NCI-H345 (cell line): ENCODE measurements at regions not wholly inside any gene's neighbourhood (a gene's known extent, or its start where the extent isn't known, plus 50 kb on each side); places are given as distances from the start of the nearest gene placed in this dataset.
"Not testable (repeated sequence)": the region's sequence is repeated elsewhere in the genome, so short reads cannot be mapped to it uniquely, and the experiment has no call there.

Source experiments
- DNase-seq: peaks from one replicate; lab custom pipeline; 2025; lab: John Stamatoyannopoulos, UW

DNA sequence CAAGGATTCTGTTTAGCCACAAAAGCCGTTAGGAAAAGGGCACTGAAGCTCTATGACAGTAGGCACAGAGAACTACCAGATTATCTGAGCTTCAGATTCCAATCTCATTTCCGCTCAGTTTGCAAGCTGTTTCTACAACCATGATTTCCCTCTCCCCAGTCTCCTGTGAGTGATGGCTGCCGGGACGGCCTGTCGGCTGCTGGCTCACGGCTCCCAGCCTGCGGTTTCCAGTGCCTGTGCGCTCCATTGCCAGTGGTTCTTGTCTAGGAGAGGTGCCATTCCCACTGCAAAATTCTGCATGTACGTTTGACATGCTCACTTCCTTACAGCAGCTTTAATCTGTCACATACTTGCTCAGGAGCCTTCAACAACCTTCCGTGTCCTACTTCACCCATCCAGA, 429.1 kb upstream of the FRG1 start:
- DNase-seq = no peak

DNA sequence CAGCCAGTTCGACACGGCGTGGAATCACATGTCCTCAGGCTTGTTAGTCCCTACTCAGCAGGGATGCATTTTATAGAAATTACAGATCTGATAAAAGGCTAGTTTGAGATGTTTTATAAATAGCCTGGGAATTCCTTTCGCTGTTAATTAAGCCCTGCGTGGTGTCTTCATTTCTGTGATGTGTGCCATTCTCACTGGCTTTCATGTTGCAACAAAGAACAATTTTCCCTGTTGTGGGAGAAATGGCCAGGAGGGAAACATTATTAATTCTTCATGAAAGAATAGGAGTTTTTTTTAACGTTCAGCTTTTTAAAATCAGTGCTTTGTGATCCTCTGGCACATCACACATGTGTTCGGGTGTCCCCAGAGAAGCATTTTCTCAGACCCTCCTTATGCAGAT, 427.3 kb upstream of the FRG1 start:
- no peak for DNase-seq

DNA sequence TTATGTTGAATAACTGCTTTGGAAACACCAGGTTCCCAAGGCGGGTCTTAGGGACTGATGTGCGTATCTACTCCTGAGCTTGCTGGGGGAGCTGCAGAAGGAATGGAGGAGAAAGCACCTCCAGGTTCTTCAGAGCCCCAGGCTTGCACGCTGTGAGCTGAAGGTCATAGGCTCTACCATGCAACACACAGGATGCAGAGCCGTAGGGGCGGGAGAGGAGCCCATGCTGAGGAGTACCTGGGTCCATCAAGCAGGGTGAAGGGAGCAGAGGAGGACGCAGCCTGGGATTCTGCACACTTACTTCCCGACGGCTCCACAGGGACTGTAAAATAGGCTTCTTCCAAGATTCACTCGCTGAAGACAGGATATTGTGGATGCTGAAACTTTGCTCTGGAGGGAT, 426.5 kb upstream of the FRG1 start:
- no peak for DNase-seq

DNA sequence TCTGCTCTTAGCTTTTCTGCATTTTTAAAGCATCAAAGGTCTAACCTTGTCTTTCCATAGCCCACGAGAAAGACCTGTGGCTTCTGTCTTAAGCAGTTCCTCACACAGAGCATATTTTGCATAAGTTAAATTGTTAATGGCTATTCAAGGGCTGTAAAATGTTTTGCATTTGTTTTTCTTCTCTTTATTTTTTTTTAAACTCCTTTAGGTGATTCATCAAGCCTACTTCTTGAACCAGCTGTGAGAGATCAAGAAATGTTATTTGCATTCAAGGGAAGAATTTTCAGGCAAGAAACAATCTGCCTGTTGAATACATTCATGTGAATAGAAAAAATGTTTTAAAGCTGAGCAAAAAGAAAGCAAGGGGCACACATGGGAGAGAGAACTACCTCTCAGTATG, 423.8 kb upstream of the FRG1 start:
- no peak for DNase-seq

DNA sequence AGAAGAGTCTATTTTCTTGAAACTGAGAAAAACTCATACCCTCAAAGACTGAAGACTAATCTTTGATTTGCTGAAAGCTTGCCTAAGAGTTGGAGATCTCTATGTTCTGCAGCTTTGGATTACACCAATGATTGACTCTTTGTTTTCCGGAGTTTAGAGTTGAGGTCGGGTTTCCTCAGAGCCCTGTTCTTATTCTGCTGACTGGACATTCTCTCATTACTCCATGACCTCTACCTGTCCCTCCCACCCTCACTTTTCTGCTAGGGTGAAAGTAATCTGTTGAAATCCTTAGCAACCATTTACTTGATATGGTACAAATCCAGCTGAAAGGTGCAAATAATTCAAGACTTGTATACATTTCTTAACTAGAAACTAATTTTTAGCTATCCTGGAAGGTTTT, 421.5 kb upstream of the FRG1 start:
- DNase-seq = no peak

DNA sequence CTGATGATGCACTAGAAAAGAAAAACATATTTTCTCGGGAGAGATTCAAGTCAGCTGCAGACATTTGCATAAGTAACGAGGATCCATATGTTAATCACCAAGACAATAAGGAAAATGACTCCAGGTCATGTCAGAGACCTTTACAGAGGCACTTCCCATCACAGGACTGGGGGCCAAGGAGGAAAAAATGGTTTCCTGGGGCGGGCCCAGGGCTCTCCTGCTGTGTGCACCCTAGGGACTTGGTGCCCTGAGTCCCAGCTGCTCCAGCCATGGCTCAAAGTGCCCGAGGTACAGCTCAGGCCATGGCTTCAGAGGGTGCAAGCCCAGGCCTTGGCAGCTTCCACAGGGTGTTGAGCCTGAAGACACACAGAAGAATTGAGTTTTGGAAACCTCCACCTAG, 415.4 kb upstream of the FRG1 start:
- no peak for DNase-seq

DNA sequence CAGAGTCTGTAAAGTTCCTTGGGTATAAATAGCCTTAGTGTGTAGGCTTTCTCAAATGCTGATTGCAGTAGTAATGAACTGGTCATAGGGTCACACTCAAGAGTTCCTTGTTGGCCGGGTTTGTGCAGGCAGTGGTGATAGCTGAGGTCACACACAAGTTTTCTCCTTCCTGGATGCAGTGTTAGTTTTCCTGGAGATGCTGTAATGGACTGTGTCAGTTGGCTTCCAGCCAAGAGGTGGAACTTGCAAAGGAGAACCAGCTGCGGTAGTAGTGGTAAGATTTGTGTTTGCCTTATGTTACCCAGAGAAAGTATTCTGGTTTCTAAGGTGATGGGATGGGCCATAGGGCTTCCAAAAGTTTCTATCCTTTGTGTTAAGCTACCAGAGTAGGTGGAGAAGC, 409.8 kb upstream of the FRG1 start:
- no peak for DNase-seq

DNA sequence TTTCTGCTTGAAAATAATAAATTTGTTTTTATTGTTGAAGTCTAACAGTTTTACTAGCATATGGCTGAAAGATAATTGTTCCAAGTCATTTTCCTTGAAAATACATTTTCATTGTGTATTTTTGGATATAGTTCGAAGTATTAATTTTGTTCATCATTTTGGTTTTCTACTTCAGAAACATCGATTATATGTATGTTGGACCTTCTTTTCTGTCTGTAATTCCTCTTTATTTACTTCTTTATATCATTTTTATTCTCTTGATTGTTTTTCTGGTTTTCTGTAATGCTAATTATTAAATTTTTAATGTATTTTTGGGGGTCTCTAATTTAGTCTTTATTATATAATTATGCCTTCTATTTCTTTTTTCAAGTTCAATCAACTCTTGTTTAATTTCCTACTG, 407.1 kb upstream of the FRG1 start:
- no peak for DNase-seq

DNA sequence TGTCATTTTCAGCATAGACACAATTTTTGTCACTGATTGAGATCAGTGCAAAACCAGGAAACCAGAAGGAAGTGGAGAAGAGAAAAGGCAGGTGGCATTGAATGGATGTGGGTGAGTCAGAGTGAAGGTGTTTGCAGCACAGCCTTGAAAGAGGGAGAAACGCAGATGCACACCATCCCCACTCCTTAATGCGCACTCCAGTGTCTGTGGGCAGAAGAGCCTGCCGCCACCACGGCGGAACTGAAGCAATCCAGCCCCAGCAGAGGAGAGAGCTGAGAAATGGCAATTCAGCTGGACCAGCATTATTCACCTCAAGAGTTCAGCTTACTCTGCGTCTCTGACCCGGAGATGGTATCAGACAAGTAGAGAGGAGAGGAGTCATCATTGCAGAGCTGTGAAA, 393.1 kb upstream of the FRG1 start:
- no peak for DNase-seq

DNA sequence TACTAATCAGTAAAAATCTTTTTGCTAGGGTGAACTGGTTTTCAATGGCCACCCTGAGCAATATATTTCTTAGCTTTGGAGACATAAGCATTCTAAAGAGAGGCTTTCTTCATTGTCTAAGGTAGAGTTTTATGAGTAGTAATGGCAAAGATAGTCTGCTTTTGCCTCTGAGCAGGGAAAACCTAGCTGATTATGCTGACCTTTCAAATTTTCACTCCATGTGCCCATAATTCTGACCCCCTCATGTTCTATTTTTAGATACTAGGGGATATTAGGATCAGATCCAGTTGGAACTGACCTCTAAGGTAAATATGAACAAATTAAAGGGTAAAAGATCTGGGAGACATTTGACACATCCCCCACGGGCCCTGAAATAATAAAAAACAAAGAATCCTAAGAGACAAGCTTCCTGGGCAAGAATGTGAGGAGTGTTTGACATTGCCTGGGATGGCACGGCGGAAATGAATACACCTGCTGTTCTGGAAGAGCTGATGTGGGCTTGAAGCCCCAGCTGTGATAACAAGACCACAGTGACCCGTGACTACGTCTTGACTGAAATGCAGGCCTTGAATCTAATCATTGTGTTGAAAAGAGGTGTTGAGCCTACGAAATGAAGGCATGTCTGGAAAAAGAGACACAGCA, 392.1 kb upstream of the FRG1 start:
- no peak for DNase-seq

DNA sequence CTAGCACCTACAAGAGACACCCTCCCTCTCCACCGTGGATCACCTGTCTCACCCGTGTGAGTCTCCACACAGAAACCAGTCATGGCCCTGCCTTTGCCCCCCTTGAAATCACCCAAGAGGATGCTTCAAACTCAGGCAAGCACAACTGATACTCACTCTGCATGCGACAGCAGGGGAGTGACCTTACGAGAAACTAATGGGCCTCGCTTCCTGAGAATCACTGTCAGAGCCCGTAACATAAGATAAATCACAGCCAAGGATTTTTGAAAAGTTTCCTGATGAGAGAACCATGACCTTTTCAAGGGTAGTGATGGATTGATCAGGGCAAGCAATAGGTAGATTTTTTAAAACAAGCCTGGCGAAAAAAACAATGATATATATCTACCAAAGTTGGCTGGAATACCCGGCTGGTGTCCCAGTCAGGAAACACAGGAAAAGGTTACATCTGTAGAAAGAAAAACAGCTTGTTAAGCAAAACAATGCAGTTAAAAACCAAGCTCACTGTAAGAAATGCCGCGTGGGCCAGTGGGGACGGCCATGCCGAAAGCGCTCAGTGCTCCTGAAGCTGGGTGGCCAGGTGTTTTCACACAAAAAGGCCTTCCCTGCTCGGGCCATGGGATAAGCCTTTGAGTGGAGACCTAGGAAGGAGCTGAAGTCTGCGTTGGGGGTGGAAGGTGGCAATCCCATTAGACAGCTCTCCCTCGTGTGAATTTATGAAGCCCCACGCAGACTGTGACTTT, 388.6 kb upstream of the FRG1 start:
- not testable (repeated sequence) for DNase-seq

DNA sequence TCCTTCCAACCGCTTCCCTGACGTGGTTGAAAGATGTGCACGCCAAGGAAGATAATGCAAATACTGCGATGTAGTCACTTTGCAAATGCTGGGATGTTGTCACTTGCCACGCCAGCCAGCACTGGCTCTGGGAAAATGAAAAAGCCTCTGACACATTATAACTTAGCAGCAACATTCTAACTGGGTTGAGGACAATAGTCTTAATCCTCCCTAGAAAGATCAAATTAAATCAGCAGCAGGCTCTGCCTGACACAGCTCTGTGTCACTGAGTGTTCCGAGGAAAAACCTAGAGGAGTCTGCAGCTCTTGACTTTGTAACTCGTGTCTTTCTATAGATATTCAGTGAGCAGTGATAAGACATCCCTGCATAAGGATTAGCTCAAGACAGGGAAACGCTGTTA, 380.1 kb upstream of the FRG1 start:
- not testable (repeated sequence) for DNase-seq

DNA sequence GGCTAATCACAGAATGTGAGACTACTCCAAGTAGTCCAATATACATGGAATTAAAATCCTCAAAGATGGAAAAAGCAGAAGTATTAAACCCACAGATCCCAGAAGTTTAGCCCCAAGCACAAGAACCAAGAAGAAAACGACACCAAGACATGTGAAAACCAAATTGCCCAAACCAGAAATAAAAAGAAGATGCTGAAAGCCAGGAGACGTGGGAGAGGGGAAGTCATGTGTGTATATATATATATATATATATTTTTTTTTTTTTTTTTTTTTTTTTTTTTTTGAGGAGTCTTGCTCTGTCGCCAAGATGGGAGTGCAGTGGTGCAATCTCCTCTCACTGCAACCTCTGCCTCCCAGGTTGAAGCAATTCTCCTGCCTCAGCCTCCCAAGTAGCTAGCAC, 376.9 kb upstream of the FRG1 start:
- DNase-seq = not testable (repeated sequence)

DNA sequence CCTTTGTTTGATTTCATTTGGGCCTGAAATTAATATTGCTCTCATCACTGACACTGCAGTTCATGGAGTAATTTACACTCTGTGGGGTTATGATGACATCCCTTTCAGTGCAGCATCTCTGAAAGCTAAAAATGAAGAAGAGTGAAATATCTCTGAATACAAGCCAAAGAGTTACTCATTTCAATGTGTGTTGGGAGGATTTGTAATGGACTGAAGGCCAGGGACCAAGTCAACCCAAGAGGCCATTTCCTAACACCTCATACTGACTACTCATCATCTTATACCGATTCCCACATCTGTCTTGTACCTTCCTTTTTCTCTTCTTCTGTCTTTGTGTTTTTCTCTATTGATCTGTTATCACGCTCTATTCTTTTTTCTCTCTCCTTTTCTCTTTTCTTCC, 374.4 kb upstream of the FRG1 start:
- not testable (repeated sequence) for DNase-seq

DNA sequence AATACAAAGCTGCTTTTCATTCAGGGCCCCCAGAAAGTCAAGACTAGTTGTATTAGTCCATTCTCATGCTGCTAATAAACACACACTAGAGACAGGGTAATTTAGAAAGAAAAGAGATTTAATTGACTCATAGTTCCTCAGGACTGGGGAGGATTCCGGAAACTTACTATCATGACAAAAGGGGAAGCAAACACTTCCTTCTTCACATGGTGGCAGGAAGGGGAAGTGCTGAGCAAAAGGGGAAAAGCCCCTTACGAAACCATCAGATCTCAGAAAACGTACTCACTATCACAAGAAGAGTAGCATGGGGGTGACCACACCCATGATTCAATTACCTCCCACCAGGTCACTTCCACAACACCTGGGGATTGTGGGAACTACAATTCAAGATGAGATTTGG, 373.8 kb upstream of the FRG1 start:
- not testable (repeated sequence) for DNase-seq

DNA sequence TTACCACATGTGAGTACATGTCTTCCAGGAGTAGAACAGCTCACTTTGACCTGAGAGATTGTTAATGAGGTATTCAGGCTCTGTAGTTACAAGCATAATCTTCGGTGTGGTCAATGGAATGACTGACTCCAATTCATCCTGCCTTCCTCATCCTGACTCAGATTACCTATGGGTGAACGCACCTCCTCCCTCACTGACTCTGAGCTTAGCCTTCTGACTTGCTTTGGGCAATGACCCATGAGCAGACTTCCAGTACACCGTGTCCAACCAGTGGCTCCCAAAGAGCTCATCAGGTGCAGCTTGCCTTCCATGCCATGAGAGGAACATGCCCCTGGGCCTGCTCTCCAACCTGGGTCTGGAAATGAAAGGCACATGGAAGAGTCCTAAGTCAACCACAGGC, 361.0 kb upstream of the FRG1 start:
- not testable (repeated sequence) for DNase-seq

DNA sequence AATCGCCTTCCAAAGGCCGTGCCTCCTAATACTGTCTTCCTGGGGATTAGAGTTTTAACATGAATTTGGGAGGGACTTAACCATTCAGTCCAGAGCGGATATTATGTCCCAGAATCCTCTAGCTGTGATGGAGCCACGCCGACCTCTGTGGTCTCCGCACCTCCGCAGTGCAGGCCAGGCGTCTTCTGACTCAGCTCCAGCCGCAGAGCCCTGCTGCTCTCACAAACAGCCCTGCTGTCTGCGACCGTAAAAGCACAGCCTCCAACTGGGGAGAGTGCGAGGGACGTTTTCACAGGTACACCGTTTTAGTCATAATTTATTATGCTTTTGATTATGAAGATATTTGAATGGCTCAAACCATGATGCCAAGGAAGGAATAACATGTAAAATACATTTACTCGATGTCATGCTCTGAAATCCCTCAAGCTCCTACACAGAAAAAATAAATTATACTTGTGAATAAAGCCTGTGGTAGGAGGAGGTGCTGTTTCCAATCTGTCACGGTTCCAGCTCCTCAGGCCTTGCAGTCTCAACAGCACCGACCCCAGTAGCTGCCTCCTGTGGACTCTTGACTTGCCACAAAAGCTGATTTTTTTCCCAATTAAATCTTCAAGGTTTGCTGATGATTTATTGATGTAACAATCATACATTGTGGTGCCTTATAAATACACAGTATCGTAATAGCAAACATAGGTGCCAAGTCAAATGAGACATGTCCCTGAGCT, 353.6 kb upstream of the FRG1 start:
- not testable (repeated sequence) for DNase-seq

DNA sequence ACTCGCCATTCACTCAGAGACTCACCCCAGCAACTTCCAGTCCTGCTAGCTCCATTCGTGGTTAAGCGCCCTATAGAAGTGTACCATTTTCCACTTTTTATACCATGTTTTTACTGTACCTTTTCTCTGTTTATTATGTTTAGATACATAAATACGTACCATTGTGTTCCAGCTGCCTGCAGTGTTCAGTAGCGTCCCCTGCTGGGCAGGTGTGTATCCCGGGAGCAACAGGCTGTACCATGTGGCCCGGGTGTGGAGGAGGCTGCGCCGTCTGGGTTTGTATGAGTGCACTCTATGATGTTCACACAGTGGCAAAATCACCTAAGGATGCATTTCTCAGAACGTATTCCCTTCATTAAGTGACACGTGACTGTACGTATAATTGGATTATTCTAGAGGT, 351.5 kb upstream of the FRG1 start:
- DNase-seq = not testable (repeated sequence)

DNA sequence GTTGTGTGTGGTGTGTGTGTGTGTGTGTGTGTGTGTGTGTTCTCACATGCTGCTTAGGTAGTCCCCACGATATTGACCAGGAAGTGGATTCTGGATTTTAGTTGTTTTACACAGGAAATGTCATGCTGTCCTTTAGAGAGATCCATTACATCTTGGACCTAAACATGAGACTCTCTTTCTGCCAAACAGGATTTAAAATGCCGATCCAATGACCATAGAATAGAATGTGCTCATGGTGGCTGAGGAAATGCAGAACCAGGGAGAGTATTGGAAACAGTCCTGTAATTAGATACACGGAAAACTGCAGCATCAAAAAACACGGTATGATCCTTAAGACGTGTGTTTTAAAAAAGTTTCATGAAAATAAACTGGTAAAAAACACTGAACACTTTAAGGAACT, 347.8 kb upstream of the FRG1 start:
- no peak for DNase-seq

DNA sequence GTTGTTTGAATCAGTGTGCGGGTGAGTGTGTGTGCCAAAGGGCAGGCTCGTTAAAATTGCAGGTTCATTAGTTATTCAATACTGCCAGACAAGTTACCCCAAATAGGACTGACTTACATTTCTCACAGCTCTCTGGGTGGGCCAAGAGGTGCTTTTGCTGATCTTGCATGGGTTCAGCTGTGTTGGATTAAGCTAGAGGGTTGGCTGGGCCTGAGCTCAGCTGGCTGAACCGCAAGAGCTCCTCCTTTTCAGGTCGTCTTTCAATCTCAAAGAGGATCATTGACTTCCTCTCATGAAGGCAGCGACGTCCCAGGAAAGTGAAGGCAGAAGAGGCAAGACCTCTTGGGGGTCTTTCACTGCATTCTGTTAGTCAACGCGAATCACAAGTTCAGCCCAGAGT, 343.3 kb upstream of the FRG1 start:
- no peak for DNase-seq

DNA sequence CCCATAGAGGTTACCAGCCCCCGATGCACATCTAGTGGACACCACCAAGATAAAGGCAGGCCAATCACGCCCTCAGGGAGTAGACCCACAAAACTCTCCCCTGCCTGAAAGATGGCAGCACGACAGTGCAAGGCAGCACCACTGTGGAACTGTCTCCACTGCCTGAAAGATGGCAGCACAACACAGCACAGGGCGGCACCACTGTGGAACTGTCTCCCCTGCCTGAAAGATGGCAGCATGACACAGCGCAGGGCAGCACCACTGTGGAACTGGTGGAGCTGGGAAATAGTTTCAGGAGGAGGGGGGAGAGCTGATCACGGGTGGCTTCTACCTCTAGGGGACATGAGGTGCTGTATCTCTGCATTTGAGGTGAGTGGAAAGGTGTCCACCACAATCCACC, 340.4 kb upstream of the FRG1 start:
- DNase-seq = no peak

DNA sequence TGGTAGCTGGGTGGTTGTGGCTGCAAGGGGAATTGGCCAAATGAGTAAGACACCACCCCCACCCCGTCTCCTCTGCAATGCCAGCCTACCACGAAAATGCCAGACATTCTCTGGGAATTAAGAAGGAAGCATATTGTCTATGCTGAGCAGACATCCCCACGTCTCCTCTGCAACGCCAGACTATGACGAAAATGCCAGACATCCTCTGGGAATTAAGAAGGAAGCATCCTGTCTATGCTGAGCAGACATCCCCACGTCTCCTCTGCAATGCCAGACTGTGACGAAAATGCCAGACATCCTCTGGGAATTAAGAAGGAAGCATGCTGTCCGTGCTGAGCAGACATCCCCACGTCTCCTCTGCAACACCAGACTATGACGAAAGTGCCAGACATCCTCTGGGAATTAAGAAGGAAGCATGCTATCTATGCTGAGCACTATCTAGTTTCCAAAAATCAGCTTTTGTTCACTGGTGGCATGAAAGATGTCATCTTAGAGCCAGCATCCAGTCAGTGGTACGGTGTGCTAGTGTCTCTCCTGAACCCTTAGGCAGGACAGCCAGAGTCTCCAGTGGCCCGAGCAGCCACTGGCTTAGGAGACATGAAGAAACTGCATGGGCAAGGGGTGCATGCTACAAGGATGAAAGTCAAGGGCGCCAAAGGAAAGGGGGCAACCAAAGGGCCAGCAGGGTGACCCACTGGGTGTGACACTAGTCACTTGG, 339.8 kb upstream of the FRG1 start:
- no peak for DNase-seq

DNA sequence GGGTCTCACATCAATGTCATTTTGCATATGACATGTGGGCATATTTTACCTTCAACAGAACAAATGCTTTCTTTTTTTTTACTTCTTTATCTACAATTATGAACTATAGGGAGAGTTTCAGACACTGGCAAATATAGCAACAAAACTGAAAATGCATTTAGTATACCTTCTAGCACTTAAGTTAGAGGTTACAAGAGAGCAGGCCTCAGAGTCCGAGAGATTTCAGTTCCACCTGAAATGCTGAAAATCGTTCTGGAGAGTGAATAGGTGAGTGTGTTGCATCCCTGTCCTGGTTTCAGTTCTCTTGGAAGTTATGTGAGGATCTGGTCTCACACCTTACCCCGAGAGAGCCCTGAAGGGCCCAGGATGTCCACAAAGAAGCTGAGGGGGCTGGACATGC, 337.8 kb upstream of the FRG1 start:
- DNase-seq = not testable (repeated sequence)
